HUES64 (cell line): ENCODE measurements at regions not wholly inside any gene's neighbourhood (a gene's known extent, or its start where the extent isn't known, plus 50 kb on each side); places are given as distances from the start of the nearest gene placed in this dataset.
A peak's percentile ranks its signal among the peaks of the same experiment; 100 is the strongest.
"Not testable (repeated sequence)": the region's sequence is repeated elsewhere in the genome, so short reads cannot be mapped to it uniquely, and the experiment has no call there.

Experiments
- H3K27ac ChIP-seq: 2 replicates; pipeline ENCODE4 v1.7.0; 2013; ENCODE audit warnings: low read depth, low read length, inconsistent platforms
- H3K27me3 ChIP-seq: 2 replicates; pipeline ENCODE4 v1.6.1; 2013; ENCODE audit warnings: mild to moderate bottlenecking, low read length; ENCODE audit not compliant: insufficient read depth
- H3K36me3 ChIP-seq: 2 replicates; pipeline ENCODE4 v1.6.1; 2013; ENCODE audit warnings: mild to moderate bottlenecking, low read length; ENCODE audit not compliant: insufficient read depth
- H3K4me1 ChIP-seq: 2 replicates; pipeline ENCODE4 v1.6.1; 2013; ENCODE audit warnings: mild to moderate bottlenecking, low read length, moderate library complexity; ENCODE audit not compliant: insufficient read depth
- H3K4me3 ChIP-seq: 2 replicates; pipeline ENCODE4 v1.5.1; 2013; ENCODE audit warnings: mild to moderate bottlenecking, low read length, moderate library complexity
- H3K9ac ChIP-seq: 2 replicates; pipeline ENCODE4 v1.6.1; 2013; ENCODE audit warnings: mild to moderate bottlenecking, low read depth, low read length
- H3K9me3 ChIP-seq: 2 replicates; pipeline ENCODE4 v1.6.1; 2013; ENCODE audit warnings: low read depth, low read length; ENCODE audit not compliant: insufficient read depth
- WGBS: fragments of 150-250, 120-280 bp; methylation state at CpG from one replicate; pipeline ENCODE4 v1.1.7; 2013; ENCODE audit warnings: missing lambda C conversion rate; 5-methylcytosine and 5-hydroxymethylcytosine counted together

DNA sequence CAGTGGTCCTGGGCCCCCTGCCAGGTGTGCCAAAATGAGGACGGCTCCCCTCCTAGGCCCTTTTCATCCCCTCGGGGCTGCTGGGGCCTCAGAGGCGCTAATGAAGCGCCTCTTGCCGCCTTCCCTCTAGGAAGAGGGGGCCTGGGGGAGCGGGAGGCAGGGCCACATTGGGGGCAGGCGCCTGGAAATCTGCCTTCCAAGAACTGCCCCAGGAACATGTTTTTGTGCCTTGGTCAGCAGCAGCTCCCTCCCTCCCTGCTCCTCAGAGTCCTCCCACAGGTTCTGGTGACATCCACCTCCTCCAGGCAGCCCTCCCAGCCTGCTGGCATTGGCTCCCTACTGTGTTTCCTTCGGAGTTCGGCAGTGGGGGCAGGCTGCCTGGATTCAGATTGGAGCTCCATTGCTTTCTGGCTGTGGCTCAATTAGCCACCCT lies 155.3 kb downstream of the CRLF3 start:
- H3K27me3 ChIP-seq, H3K36me3 ChIP-seq, H3K9me3 ChIP-seq, H3K4me1 ChIP-seq: not testable (repeated sequence)
- Histone ChIP-seq H3K9ac (0 out of 2 replicates have a peak overlapping the region, but pooled peaks have one; percentile 20), H3K4me3 (0 out of 2 replicates have a peak overlapping the region, but pooled peaks have one; percentile 21), H3K27ac (peak overlapping the region; percentile 86; the same call in 1 of the 2 replicates)
- WGBS = 0% methylated on average over 4 of the region's 9 CpGs

DNA sequence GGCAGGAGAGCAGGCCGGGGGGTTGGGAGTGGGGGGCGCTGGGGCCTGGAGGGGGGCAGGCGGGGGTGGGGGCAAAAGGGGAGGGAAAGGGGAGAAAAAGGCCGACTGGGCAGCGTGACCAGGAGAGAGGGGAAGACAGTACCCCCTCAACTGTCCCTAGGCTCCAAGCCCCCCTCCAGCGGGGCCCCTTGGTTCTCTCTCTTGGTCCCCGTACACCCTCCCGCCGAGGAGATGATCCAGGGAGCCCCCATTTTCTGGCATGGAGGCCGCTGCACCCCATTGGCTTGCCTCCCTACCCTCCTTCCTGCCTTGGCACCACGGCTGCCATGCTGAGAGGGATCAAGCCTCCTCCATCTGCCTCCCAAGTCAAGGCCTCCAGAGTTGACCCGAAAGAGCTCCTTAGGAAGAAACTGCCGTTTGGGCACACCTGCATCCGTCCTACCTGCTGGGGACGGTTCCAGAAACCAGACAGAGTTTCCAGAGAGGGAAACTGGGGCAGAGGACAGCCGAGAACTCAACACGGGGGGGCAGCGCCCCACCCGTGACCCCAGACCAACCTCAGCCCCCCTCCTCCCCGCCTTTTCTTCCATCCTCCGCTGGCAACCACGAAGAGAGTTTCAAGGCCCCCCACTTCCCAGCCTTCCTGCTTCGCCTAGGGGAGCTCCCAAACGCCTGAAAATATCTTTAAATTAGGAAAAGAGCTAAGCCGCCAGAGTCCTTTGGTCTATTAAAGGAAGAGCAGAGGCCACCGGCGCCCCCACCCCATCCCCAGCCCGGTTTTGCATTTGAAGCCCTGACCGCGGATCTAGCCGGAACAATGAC lies 155.9 kb downstream of the CRLF3 start:
- H3K9ac ChIP-seq, H3K36me3 ChIP-seq, H3K27me3 ChIP-seq, H3K4me3 ChIP-seq, H3K9me3 ChIP-seq, H3K4me1 ChIP-seq: not testable (repeated sequence)
- H3K27ac ChIP-seq = peak overlapping the region; percentile 86; the same call in 1 of the 2 replicates
- WGBS = 0% methylated on average over 5 of the region's 31 CpGs

DNA sequence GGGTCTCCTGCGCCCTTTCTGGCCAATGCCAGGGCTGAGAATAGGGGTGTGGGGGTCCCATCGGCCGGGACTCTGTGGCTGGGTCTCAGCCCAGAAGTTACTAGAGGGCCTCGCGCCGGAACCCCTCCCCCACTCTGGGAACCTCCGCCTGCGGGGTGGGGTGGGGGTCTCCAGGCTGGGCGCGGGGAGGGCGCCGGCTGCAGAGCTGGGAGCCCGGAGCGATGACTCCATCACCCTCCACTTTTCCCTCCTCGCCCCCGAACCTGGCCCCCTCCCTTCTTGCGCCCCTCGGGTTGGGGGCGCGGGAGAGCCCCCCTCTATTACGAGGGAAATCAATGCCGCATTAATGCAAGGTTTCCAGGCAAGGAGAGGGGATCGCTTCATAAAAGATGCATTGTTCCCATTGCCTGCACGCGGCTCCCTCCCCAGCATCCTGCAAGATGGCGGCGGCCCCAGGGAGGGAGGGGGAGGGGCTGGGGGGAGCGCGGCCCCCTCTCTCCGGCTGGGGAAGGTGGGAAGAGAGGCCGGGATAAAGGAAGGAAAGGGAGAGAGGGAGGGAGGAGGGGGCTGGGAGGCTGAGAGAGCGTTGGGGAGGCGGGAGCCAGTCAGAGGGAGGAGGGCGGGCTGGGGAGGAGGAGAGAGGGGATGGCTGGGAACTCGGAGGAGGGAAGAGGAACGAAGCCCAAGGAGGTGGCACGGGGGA lies 156.7 kb downstream of the CRLF3 start:
- not testable (repeated sequence) for H3K27me3 ChIP-seq, H3K36me3 ChIP-seq, H3K9me3 ChIP-seq, H3K4me1 ChIP-seq
- Histone ChIP-seq H3K4me3 (peak overlapping the region; percentile 59), H3K27ac (peak overlapping the region; percentile 91), H3K9ac (peak overlapping the region; percentile 69; the same call in 1 of the 2 replicates)
- WGBS = under 1% methylated on average over 20 of the region's 37 CpGs

DNA sequence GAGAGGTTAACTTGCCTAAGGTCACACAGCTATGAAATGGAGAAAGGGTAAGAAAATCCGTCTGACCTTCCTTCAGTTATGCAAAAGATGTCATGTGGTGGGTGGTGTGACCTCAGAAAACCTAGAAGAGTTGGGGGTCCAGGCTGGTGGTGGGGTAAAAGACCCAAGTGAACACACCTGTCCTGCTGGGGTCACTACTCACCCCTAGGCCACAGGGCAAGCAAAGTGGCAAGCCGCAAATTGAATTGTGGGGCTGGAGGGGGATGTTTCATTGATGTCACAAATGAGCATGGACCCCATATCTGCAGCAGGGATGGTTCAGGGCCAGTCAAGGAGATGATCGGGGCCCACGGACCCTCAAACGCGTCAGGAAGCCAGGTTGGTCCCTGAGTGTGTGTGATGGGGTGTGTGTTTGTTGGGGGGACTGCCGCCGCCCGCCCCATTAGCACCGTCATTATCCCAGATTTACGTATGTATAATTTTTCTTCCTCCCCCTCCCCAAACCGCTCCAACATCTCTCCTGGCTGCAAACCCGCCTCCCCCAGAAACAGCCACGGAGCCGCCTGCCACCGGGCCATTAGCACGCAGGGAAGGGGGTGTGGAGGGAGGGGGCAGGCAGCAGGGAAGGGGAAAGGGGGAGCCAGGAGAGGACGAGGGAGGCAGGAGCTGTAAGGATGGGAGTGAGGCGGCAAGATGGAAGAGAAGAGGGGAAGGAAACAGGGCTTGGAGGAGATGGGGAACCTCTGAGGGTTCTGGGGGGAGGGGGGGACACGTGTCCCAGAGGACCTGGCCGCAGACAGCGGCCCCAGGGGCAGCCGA lies 157.4 kb downstream of the CRLF3 start:
- H3K36me3 ChIP-seq, H3K9me3 ChIP-seq, H3K27me3 ChIP-seq, H3K4me1 ChIP-seq: not testable (repeated sequence)
- Histone ChIP-seq H3K4me3 (peak overlapping the region; percentile 59), H3K9ac (peak overlapping the region; percentile 57), H3K27ac (peak overlapping the region; percentile 91; the same call in 1 of the 2 replicates)
- 4% methylated on average over 11 of the region's 23 CpGs for WGBS

DNA sequence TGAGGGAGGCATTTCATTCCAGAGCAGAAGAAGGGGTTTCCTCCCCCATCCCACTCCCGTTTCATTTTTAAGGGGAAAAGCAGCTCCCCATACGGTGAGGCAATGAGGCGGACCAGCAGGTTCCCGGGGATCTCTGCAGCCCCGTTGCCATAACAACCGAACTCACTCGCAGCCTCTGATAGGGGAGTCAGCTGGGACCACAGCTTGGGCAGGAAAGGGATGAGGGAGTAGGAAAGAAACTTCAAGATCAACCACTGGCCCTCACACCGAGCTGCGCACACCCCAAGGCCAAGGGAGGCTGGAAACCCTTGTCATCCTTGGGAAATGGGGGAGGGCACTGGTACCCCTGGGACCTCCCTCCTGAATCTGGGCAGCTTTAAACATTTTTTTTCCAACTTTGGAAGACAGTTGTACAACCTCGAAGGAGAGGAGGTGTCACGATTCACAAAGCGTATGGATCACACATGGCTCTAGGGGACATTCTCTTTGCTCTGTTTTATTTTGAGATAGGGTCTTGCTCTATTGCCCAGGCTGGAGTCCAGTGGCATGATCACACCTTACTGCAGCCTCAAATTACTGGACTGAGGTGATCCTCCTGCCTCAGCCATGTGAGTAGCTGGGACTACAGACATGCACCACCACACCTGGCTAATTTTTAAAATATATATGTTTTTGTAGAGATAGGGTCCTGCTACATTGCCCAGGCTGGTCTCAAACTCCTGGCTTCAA lies 160.6 kb downstream of the CRLF3 start:
- not testable (repeated sequence) for H3K4me1 ChIP-seq, H3K27ac ChIP-seq, H3K9me3 ChIP-seq, H3K4me3 ChIP-seq, H3K27me3 ChIP-seq, H3K9ac ChIP-seq, H3K36me3 ChIP-seq
- 52% methylated on average over 9 of the region's 12 CpGs for WGBS

DNA sequence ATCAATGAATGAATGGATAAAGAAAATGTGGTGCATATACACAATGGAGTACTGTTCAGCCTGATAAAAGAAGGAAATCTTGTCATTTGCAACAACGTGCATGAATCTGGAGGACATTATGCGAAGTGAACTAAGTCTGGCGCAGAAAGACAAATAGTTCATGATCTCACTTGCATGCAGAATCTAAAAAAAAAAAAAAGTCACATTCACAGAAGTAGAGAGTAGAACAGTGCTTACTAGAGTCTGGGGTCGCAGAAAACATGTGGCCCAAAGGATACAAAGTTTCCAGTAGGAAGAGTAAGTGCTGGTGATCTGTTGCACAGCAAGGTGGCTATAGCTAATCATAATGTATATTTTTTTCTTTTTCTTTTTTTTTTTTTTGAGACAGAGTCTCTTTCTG lies 167.3 kb downstream of the CRLF3 start:
- H3K36me3 ChIP-seq, H3K4me3 ChIP-seq, H3K4me1 ChIP-seq, H3K27me3 ChIP-seq, H3K27ac ChIP-seq, H3K9ac ChIP-seq, H3K9me3 ChIP-seq: not testable (repeated sequence)
- no CpG with 5 or more reads among the region's 4 CpGs for WGBS

DNA sequence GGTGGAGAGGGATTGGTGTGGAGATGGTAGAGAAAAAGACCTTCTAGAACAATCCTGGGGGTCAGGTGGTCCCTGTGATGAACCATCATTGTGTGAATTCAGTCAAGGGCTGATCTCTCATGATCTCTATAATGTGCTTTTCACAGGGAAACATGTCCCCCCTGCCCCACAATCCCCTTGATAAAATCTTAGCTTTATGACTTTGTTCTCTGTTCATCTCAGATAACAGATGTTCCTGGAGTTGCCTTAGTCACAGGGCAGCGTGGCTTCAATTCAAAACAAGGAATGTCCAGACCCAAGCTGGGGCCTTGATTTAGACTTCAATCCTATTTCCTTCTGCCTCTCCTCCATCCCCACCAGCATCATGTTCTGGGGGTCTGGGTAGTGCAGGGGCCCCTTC lies 171.5 kb downstream of the CRLF3 start:
- WGBS = 100% methylated on average over 1 of the region's 1 CpG
- not testable (repeated sequence) for H3K9me3 ChIP-seq, H3K4me1 ChIP-seq

DNA sequence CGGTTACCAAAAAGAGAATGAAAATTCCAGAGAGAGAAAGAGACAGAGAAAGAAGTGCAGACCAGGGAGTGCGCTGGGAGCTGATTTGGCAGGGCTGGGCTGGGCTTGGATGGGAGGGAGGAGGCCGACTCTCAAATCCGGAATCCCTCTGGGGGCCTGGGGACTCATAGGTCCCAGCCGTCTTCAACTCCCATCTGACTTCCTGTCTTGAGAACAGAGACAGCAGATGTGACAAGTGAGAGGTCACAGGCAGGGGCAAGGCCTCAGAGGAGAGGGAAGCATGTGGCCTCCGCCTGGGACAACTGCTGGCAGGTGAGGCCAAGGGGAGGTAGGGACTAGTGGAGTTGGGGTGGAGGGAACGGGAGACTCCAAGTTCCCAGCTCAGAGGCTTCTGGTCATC lies 172.9 kb downstream of the GOSR1 start:
- not testable (repeated sequence) for H3K4me3 ChIP-seq
- WGBS = 88% methylated on average over 1 of the region's 7 CpGs

More for the DNA sequence above, 171.5 kb downstream of the CRLF3 start:
- H3K4me3 ChIP-seq, H3K36me3 ChIP-seq, H3K27ac ChIP-seq, H3K9ac ChIP-seq, H3K27me3 ChIP-seq: not testable (repeated sequence)

DNA sequence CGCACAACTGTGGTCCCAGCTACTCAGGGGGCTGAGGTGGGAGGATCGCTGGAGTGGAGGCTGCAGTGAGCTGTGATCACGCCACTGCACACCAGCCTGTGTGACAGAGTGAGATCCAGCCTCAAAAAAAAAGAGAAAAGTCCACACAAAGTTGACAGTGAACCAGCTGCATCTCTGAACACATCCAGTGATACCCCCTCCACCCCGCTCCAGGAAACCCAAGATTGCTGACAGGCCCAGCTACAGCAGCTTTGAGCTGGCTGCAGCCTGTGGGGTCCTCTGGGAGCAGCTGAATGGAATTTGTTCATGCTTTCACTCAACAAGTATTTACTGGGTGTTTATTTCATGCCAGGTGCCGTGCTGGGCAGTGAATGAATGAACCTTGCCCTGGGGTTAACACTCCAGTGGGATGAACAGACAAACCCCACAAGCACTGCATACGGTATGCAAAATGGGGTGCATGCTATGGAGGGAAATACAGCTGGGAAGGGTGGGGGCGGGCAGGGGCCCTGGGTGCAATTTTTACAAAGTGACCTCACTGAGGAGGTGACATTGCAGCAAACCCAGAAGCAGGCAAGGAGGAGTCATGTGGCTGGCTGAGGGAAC lies 170.9 kb downstream of the GOSR1 start:
- H3K27me3 ChIP-seq, H3K36me3 ChIP-seq, H3K9ac ChIP-seq, H3K27ac ChIP-seq, H3K4me1 ChIP-seq, H3K4me3 ChIP-seq, H3K9me3 ChIP-seq: not testable (repeated sequence)
- 95% methylated on average over 7 of the region's 7 CpGs for WGBS

More for the DNA sequence above, 172.9 kb downstream of the GOSR1 start:
- not testable (repeated sequence) for H3K36me3 ChIP-seq, H3K9ac ChIP-seq, H3K4me1 ChIP-seq, H3K9me3 ChIP-seq, H3K27ac ChIP-seq, H3K27me3 ChIP-seq

- H3K36me3 ChIP-seq, H3K9me3 ChIP-seq, H3K9ac ChIP-seq, H3K4me1 ChIP-seq, H3K27me3 ChIP-seq: not testable (repeated sequence)
- Histone ChIP-seq H3K4me3 (0 out of 2 replicates have a peak overlapping the region, but pooled peaks have one; percentile 21), H3K27ac (peak overlapping the region; percentile 60; the same call in 1 of the 2 replicates)
- 3% methylated on average over 6 of the region's 7 CpGs for WGBS
These were observed 168.7 kb downstream of the GOSR1 start for GRCh38 chr17:30645875-30646274.
